H1 (cell line): ENCODE measurements at regions not wholly inside any gene's neighbourhood (a gene's known extent, or its start where the extent isn't known, plus 50 kb on each side); places are given as distances from the start of the nearest gene placed in this dataset.

Experiments used
- EGR1 ChIP-seq: IDR thresholded peaks from 2 replicates; pipeline ENCODE4 v1.6.1; 2011; ENCODE audit warnings: low read depth, low read length, borderline replicate concordance
- KDM5A ChIP-seq: fragments of 200-600 bp; IDR thresholded peaks from 2 replicates; pipeline ENCODE4 v1.7.1; 2012; ENCODE audit warnings: mild to moderate bottlenecking, low read length, inconsistent platforms, mixed read lengths
- MAFK ChIP-seq: IDR thresholded peaks from 2 replicates; pipeline ENCODE4 v1.6.1; 2012; ENCODE audit warnings: low read depth, mild to moderate bottlenecking, improper control_type of control experiment, low read length
- SIN3A ChIP-seq, 2 experiments: IDR thresholded peaks in 1 of 2; conservative IDR thresholded peaks in 1 of 2; 2 replicates each; pipeline ENCODE4 v1.6.1; 2011 to 2012; ENCODE audit warnings: low read length in 2 of 2, improper control_type of control experiment in 1 of 2, low read depth in 1 of 2, mild to moderate bottlenecking in 1 of 2
- SRF ChIP-seq: IDR thresholded peaks from 2 replicates; pipeline ENCODE4 v1.6.1; 2011; ENCODE audit warnings: mild to moderate bottlenecking, low read depth, low read length, moderate library complexity
- SUZ12 ChIP-seq: fragments of 200-600 bp; sonication (generic); IDR thresholded peaks from 2 replicates; pipeline ENCODE4 v1.6.1; 2012; ENCODE audit warnings: mild to moderate bottlenecking, inconsistent platforms, low read length, moderate library complexity, mixed read lengths
- TF ChIP-seq, protein P1 (sequence below): fragments of 300-600 bp; sonication (generic); IDR thresholded peaks from 2 replicates; pipeline ENCODE4 v1.7.1; 2012; ENCODE audit warnings: low read length, moderate library complexity, mild to moderate bottlenecking, inconsistent platforms; ENCODE audit not compliant: insufficient replicate concordance
- TF ChIP-seq, protein P2 (sequence below): IDR thresholded peaks from 2 replicates; pipeline ENCODE4 v1.6.1; 2012; ENCODE audit warnings: low read length, inconsistent platforms

DNA sequence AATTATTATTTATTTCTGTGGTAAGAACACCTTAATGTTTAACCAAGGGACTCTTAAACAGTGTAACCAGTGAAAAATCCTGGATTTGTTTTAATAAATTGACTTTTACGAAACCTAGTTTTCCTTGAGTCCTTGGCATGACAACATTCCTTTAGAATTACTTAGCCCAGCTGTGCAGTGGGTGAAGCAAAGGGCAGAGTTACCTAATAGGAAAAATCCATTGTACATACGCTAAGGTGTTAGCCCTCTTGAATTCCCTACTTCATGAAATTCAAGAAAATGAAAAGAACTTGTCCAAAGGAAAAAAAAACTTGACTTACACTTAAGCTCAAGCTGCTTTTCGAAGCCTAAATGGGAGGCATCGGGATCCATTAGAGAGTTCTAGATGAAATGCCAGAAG, 852.0 kb upstream of the ADAMTS5 start (continued):
- TF ChIP-seq, protein P1, sequence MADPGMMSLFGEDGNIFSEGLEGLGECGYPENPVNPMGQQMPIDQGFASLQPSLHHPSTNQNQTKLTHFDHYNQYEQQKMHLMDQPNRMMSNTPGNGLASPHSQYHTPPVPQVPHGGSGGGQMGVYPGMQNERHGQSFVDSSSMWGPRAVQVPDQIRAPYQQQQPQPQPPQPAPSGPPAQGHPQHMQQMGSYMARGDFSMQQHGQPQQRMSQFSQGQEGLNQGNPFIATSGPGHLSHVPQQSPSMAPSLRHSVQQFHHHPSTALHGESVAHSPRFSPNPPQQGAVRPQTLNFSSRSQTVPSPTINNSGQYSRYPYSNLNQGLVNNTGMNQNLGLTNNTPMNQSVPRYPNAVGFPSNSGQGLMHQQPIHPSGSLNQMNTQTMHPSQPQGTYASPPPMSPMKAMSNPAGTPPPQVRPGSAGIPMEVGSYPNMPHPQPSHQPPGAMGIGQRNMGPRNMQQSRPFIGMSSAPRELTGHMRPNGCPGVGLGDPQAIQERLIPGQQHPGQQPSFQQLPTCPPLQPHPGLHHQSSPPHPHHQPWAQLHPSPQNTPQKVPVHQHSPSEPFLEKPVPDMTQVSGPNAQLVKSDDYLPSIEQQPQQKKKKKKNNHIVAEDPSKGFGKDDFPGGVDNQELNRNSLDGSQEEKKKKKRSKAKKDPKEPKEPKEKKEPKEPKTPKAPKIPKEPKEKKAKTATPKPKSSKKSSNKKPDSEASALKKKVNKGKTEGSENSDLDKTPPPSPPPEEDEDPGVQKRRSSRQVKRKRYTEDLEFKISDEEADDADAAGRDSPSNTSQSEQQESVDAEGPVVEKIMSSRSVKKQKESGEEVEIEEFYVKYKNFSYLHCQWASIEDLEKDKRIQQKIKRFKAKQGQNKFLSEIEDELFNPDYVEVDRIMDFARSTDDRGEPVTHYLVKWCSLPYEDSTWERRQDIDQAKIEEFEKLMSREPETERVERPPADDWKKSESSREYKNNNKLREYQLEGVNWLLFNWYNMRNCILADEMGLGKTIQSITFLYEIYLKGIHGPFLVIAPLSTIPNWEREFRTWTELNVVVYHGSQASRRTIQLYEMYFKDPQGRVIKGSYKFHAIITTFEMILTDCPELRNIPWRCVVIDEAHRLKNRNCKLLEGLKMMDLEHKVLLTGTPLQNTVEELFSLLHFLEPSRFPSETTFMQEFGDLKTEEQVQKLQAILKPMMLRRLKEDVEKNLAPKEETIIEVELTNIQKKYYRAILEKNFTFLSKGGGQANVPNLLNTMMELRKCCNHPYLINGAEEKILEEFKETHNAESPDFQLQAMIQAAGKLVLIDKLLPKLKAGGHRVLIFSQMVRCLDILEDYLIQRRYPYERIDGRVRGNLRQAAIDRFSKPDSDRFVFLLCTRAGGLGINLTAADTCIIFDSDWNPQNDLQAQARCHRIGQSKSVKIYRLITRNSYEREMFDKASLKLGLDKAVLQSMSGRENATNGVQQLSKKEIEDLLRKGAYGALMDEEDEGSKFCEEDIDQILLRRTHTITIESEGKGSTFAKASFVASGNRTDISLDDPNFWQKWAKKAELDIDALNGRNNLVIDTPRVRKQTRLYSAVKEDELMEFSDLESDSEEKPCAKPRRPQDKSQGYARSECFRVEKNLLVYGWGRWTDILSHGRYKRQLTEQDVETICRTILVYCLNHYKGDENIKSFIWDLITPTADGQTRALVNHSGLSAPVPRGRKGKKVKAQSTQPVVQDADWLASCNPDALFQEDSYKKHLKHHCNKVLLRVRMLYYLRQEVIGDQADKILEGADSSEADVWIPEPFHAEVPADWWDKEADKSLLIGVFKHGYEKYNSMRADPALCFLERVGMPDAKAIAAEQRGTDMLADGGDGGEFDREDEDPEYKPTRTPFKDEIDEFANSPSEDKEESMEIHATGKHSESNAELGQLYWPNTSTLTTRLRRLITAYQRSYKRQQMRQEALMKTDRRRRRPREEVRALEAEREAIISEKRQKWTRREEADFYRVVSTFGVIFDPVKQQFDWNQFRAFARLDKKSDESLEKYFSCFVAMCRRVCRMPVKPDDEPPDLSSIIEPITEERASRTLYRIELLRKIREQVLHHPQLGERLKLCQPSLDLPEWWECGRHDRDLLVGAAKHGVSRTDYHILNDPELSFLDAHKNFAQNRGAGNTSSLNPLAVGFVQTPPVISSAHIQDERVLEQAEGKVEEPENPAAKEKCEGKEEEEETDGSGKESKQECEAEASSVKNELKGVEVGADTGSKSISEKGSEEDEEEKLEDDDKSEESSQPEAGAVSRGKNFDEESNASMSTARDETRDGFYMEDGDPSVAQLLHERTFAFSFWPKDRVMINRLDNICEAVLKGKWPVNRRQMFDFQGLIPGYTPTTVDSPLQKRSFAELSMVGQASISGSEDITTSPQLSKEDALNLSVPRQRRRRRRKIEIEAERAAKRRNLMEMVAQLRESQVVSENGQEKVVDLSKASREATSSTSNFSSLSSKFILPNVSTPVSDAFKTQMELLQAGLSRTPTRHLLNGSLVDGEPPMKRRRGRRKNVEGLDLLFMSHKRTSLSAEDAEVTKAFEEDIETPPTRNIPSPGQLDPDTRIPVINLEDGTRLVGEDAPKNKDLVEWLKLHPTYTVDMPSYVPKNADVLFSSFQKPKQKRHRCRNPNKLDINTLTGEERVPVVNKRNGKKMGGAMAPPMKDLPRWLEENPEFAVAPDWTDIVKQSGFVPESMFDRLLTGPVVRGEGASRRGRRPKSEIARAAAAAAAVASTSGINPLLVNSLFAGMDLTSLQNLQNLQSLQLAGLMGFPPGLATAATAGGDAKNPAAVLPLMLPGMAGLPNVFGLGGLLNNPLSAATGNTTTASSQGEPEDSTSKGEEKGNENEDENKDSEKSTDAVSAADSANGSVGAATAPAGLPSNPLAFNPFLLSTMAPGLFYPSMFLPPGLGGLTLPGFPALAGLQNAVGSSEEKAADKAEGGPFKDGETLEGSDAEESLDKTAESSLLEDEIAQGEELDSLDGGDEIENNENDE: no peak
- TF ChIP-seq SRF (no peak), MAFK (no peak), KDM5A (no peak), SUZ12 (no peak), EGR1 (no peak), SIN3A (conservative IDR thresholded peaks at IDR 0.05 in 1 of 2, IDR thresholded peaks at IDR 0.05 in 1 of 2; ENCODE audit: low read depth in 1 of 2, low read length in 2 of 2) (no peak)
- TF ChIP-seq, protein P2, sequence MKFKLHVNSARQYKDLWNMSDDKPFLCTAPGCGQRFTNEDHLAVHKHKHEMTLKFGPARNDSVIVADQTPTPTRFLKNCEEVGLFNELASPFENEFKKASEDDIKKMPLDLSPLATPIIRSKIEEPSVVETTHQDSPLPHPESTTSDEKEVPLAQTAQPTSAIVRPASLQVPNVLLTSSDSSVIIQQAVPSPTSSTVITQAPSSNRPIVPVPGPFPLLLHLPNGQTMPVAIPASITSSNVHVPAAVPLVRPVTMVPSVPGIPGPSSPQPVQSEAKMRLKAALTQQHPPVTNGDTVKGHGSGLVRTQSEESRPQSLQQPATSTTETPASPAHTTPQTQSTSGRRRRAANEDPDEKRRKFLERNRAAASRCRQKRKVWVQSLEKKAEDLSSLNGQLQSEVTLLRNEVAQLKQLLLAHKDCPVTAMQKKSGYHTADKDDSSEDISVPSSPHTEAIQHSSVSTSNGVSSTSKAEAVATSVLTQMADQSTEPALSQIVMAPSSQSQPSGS: no peak
